ENCODE measurements at regions not wholly inside any gene's neighbourhood (a gene's known extent, or its start where the extent isn't known, plus 50 kb on each side); places are given as distances from the start of the nearest gene placed in this dataset.

GRCh38 chr2:103942199-103942598, 911.7 kb upstream of the POU3F3 start:
- TF ChIP-seq ZBTB7A (IDR thresholded peaks at IDR 0.05; ENCODE audit: low read depth) (no peak), FOXM1 (IDR thresholded peaks at IDR 0.05; ENCODE audit: borderline replicate concordance, low read depth) (no peak), NFIC (IDR thresholded peaks at IDR 0.05) (no peak), EGR1 (IDR thresholded peaks at IDR 0.05) (no peak), TAF1 (IDR thresholded peaks at IDR 0.05; ENCODE audit: low read depth) (no peak), USF1 (IDR thresholded peaks at IDR 0.05) (no peak), CREB1 (IDR thresholded peaks at IDR 0.05; ENCODE audit: low read depth) (no peak), EP300 (IDR thresholded peaks at IDR 0.05; ENCODE audit: borderline replicate concordance) (no peak), YY1 (IDR thresholded peaks at IDR 0.05; ENCODE audit: low read depth) (no peak), RAD21 (IDR thresholded peaks at IDR 0.05; ENCODE audit: low read depth) (no peak), MAX (IDR thresholded peaks at IDR 0.05) (no peak), TEAD4 (IDR thresholded peaks at IDR 0.05) (no peak), TCF12 (IDR thresholded peaks at IDR 0.05; ENCODE audit: low read depth) (no peak), CEBPB (IDR thresholded peaks at IDR 0.05) (no peak)

- TF ChIP-seq ZBTB7A (IDR thresholded peaks at IDR 0.05; ENCODE audit: low read depth) (no peak), EGR1 (IDR thresholded peaks at IDR 0.05) (no peak), MAX (IDR thresholded peaks at IDR 0.05) (no peak), TAF1 (IDR thresholded peaks at IDR 0.05; ENCODE audit: low read depth) (no peak), TCF12 (IDR thresholded peaks at IDR 0.05; ENCODE audit: low read depth) (no peak), USF1 (IDR thresholded peaks at IDR 0.05) (no peak), CEBPB (IDR thresholded peaks at IDR 0.05) (no peak), CREB1 (IDR thresholded peaks at IDR 0.05; ENCODE audit: low read depth) (no peak), REST (IDR thresholded peaks at IDR 0.05; ENCODE audit: low read depth) (no peak), TEAD4 (IDR thresholded peaks at IDR 0.05) (no peak), YY1 (IDR thresholded peaks at IDR 0.05; ENCODE audit: low read depth) (no peak), RAD21 (IDR thresholded peaks at IDR 0.05; ENCODE audit: low read depth) (no peak), FOXM1 (IDR thresholded peaks at IDR 0.05; ENCODE audit: borderline replicate concordance, low read depth) (no peak), NFIC (IDR thresholded peaks at IDR 0.05) (no peak), EP300 (IDR thresholded peaks at IDR 0.05; ENCODE audit: borderline replicate concordance) (no peak)
Observed at GRCh38 chr2:103945083-103945482, 908.8 kb upstream of the POU3F3 start.

- TF ChIP-seq NFIC (IDR thresholded peaks at IDR 0.05) (no peak), RAD21 (IDR thresholded peaks at IDR 0.05; ENCODE audit: low read depth) (peak; percentile 55; the same call in 1 of the 2 replicates), REST (IDR thresholded peaks at IDR 0.05; ENCODE audit: low read depth) (no peak)
Observed at GRCh38 chr2:103959174-103960128, 894.5 kb upstream of the POU3F3 start.

GRCh38 chr2:103960129-103960513, 893.8 kb upstream of the POU3F3 start:
- TF ChIP-seq TEAD4 (IDR thresholded peaks at IDR 0.05): no peak
- no peak for TF ChIP-seq YY1 (IDR thresholded peaks at IDR 0.05; ENCODE audit: low read depth)
- TF ChIP-seq NFIC (IDR thresholded peaks at IDR 0.05): no peak
- TF ChIP-seq CREB1 (IDR thresholded peaks at IDR 0.05; ENCODE audit: low read depth): no peak
- TF ChIP-seq CEBPB (IDR thresholded peaks at IDR 0.05): no peak
- no peak for TF ChIP-seq EGR1 (IDR thresholded peaks at IDR 0.05)
- no peak for TF ChIP-seq TCF12 (IDR thresholded peaks at IDR 0.05; ENCODE audit: low read depth)

GRCh38 chr2:103960951-103961350, 893.0 kb upstream of the POU3F3 start:
- TF ChIP-seq YY1 (IDR thresholded peaks at IDR 0.05; ENCODE audit: low read depth) (no peak), CREB1 (IDR thresholded peaks at IDR 0.05; ENCODE audit: low read depth) (no peak), MAX (IDR thresholded peaks at IDR 0.05) (no peak), FOXM1 (IDR thresholded peaks at IDR 0.05; ENCODE audit: borderline replicate concordance, low read depth) (no peak)
